D721Med (cell line): ENCODE measurements at regions not wholly inside any gene's neighbourhood (a gene's known extent, or its start where the extent isn't known, plus 50 kb on each side); places are given as distances from the start of the nearest gene placed in this dataset.

ENCODE experiments used
- DNase-seq: peaks from one replicate; pipeline ENCODE4 v3.0.0; 2011; ENCODE audit warnings: low spot score; ENCODE audit not compliant: insufficient read length
- FAIRE-seq: peaks from 2 replicates; lab custom pipeline; 2011; peaks lifted over from hg19 to GRCh38; lab: Jason Lieb, UNC
- TF ChIP-seq, protein P1 (sequence below): IDR thresholded peaks from 2 replicates; pipeline ENCODE4 v1.5.1; 2012; ENCODE audit warnings: mild to moderate bottlenecking, control low read depth; ENCODE audit not compliant: insufficient read depth; ENCODE audit errors: missing control alignments

- FAIRE-seq (no peak), DNase-seq (no peak)
Observed at GRCh38 chr3:181565416-181565815, 146.3 kb upstream of the SOX2 start.

GRCh38 chr3:181564222-181564621, 147.5 kb upstream of the SOX2 start:
- FAIRE-seq: no peak
- no peak for DNase-seq
- TF ChIP-seq, protein P1, sequence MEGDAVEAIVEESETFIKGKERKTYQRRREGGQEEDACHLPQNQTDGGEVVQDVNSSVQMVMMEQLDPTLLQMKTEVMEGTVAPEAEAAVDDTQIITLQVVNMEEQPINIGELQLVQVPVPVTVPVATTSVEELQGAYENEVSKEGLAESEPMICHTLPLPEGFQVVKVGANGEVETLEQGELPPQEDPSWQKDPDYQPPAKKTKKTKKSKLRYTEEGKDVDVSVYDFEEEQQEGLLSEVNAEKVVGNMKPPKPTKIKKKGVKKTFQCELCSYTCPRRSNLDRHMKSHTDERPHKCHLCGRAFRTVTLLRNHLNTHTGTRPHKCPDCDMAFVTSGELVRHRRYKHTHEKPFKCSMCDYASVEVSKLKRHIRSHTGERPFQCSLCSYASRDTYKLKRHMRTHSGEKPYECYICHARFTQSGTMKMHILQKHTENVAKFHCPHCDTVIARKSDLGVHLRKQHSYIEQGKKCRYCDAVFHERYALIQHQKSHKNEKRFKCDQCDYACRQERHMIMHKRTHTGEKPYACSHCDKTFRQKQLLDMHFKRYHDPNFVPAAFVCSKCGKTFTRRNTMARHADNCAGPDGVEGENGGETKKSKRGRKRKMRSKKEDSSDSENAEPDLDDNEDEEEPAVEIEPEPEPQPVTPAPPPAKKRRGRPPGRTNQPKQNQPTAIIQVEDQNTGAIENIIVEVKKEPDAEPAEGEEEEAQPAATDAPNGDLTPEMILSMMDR: no peak

More at GRCh38 chr3:181565416-181565815, 146.3 kb upstream of the SOX2 start:
- TF ChIP-seq, protein P1: no peak

GRCh38 chr3:181561139-181562031, 150.3 kb upstream of the SOX2 start:
- TF ChIP-seq, protein P1: no peak
- FAIRE-seq: no peak
- no peak for DNase-seq

DNA sequence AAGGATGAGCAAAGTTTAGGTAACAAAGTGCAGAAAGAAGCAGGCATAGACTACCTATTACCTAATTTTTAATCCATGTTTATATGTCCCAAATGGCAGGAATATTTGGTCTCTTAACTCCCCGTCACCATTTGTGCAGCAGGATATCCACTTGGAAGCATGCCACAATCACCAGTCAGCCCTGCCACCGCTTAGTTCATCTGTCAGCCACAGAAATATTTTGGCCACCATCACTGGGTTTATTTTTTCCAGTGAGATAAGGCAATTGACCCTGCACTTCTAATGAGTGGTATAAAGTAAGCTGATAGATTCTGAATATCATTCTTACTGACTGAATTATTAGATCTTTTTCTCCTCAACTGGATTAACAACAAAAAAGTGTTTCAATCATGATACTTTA, 152.9 kb upstream of the SOX2 start:
- FAIRE-seq: no peak
- TF ChIP-seq, protein P1: no peak
- DNase-seq: no peak

GRCh38 chr3:181555681-181556080, 156.0 kb upstream of the SOX2 start:
- FAIRE-seq: no peak

DNA sequence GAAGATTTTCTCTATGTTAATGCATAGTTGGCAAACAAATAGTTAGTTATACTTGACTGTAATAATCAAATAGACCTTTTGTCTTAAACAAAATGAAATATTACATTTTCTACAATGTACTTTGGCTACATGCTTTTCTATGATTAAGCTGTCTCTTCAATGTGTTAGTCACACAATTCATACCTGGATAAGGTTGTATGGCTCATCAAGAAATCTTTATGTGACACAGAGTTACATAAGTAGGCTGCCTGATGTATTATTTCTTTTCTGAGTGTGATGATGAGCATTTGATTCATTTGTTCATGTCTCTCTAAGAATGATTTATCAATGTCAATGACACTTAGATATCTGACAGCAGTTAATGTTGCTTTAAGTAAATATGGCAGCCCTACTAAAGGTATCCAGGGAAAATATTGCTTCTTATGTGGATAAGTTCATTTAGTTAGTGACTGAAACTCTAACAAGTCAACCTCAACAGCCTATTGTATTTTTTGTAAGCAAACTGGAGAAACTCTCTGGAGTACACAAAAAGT, 157.4 kb upstream of the SOX2 start:
- DNase-seq (no peak), FAIRE-seq (no peak)
- TF ChIP-seq, protein P1: no peak

More at GRCh38 chr3:181555681-181556080, 156.0 kb upstream of the SOX2 start:
- no peak for DNase-seq
- TF ChIP-seq, protein P1: no peak

- FAIRE-seq (no peak), DNase-seq (no peak)
- TF ChIP-seq, protein P1: no peak
Observed at GRCh38 chr3:181549266-181549665, 162.5 kb upstream of the SOX2 start.
